Liver (tissue), 8 donors: ENCODE measurements at regions not wholly inside any gene's neighbourhood (a gene's known extent, or its start where the extent isn't known, plus 50 kb on each side); places are given as distances from the start of the nearest gene placed in this dataset.

Experiments
- DNase-seq: peaks from one replicate; pipeline ENCODE4 v3.0.0-alpha.2; 2017; ENCODE audit warnings: low spot score
- H3K27ac ChIP-seq, 2 donors: one replicate each; pipeline ENCODE4 v1.7.0; 2013; ENCODE audit warnings: inconsistent platforms in 2 of 2, low read length in 2 of 2, control low read depth in 1 of 2, low read depth in 1 of 2, mild to moderate bottlenecking in 1 of 2
- H3K27me3 ChIP-seq, 4 donors: one replicate each; pipeline versions ENCODE4 v1.6.1 to v1.7.0; 2013; ENCODE audit warnings: low read length in 3 of 4, inconsistent platforms in 1 of 4, mild to moderate bottlenecking in 1 of 4, moderate library complexity in 1 of 4; ENCODE audit not compliant: control insufficient read depth in 4 of 4, insufficient read depth in 4 of 4
- H3K36me3 ChIP-seq, 4 donors: one replicate each; pipeline versions ENCODE4 v1.6.1 to v1.7.0; 2013; ENCODE audit warnings: low read length in 3 of 4, mild to moderate bottlenecking in 3 of 4, low read depth in 1 of 4, moderate library complexity in 1 of 4; ENCODE audit not compliant: control insufficient read depth in 4 of 4, insufficient read depth in 3 of 4
- H3K4me1 ChIP-seq, 4 donors: one replicate each; pipeline versions ENCODE4 v1.6.1 to v1.7.0; 2013; ENCODE audit warnings: low read length in 3 of 4, mild to moderate bottlenecking in 3 of 4, moderate library complexity in 1 of 4; ENCODE audit not compliant: control insufficient read depth in 4 of 4, insufficient read depth in 4 of 4
- H3K4me3 ChIP-seq, 3 donors: one replicate each; pipeline versions ENCODE4 v1.6.1 to v1.7.0; 2013; ENCODE audit warnings: low read length in 3 of 3, control low read depth in 1 of 3, low read depth in 1 of 3, mild to moderate bottlenecking in 1 of 3
- H3K9ac ChIP-seq, 2 donors: one replicate each; pipeline ENCODE4 v1.7.0; 2013; ENCODE audit warnings: low read length in 2 of 2, mild to moderate bottlenecking in 2 of 2, moderate library complexity in 2 of 2, control low read depth in 1 of 2, low read depth in 1 of 2
- H3K9me3 ChIP-seq, 4 donors: one replicate each; pipeline versions ENCODE4 v1.6.1 to v1.7.0; 2013; ENCODE audit warnings: low read length in 3 of 4; ENCODE audit not compliant: control insufficient read depth in 4 of 4
- EGR1 ChIP-seq, 2 donors: IDR thresholded peaks; 2 replicates each; pipeline ENCODE4 v1.6.1; 2016 to 2018; ENCODE audit warnings: antibody characterized with exemption in 2 of 2, low read depth in 2 of 2
- FOXA1 ChIP-seq: IDR thresholded peaks from 2 replicates; pipeline ENCODE4 v1.6.1; 2016; ENCODE audit warnings: antibody characterized with exemption
- FOXA2 ChIP-seq: IDR thresholded peaks from 2 replicates; pipeline ENCODE4 v1.6.1; 2016; ENCODE audit warnings: antibody characterized with exemption
- GABPA ChIP-seq, 2 donors: IDR thresholded peaks in 1 of 2; conservative IDR thresholded peaks in 1 of 2; 2 replicates each; pipeline ENCODE4 v1.6.1; 2016; ENCODE audit warnings: antibody characterized with exemption in 2 of 2, mild to moderate bottlenecking in 1 of 2, moderate library complexity in 1 of 2
- HNF4A ChIP-seq, 2 donors: conservative IDR thresholded peaks; 2 replicates each; pipeline ENCODE4 v1.6.1; 2016; ENCODE audit warnings: antibody characterized with exemption in 2 of 2, mild to moderate bottlenecking in 2 of 2
- HNF4G ChIP-seq: IDR thresholded peaks from 2 replicates; pipeline ENCODE4 v1.6.1; 2016; ENCODE audit warnings: antibody characterized with exemption
- JUND ChIP-seq, 2 donors: IDR thresholded peaks; 2 replicates each; pipeline ENCODE4 v1.6.1; 2016; ENCODE audit warnings: antibody characterized with exemption in 2 of 2
- RAD21 ChIP-seq, 2 donors: IDR thresholded peaks; 2 replicates each; pipeline ENCODE4 v1.6.1; 2016; ENCODE audit warnings: antibody characterized with exemption in 2 of 2, mild to moderate bottlenecking in 2 of 2
- RXRA ChIP-seq, 2 donors: IDR thresholded peaks; 2 replicates each; pipeline ENCODE4 v1.6.1; 2017 to 2018; ENCODE audit warnings: antibody characterized with exemption in 2 of 2, mild to moderate bottlenecking in 1 of 2
- SP1 ChIP-seq: IDR thresholded peaks from 2 replicates; pipeline ENCODE4 v1.6.1; 2018; ENCODE audit warnings: antibody characterized with exemption, mild to moderate bottlenecking
- TAF1 ChIP-seq: conservative IDR thresholded peaks from 2 replicates; pipeline ENCODE4 v1.6.1; 2016; ENCODE audit warnings: antibody characterized with exemption, mild to moderate bottlenecking
- YY1 ChIP-seq: IDR thresholded peaks from 2 replicates; pipeline ENCODE4 v1.6.1; 2016; ENCODE audit warnings: antibody characterized with exemption, mild to moderate bottlenecking
- WGBS: extraction: QIAGEN DNeasy Blood & Tissue Kit; methylation state at CpG from one replicate; pipeline ENCODE4 v1.1.7; 2013; 5-methylcytosine and 5-hydroxymethylcytosine counted together
- TF ChIP-seq, protein P1 (sequence below): IDR thresholded peaks from 2 replicates; pipeline ENCODE4 v1.6.1; 2016; ENCODE audit warnings: antibody characterized with exemption
- TF ChIP-seq, protein P2 (sequence below): fragments of 150-350 bp; IDR thresholded peaks from 2 replicates; pipeline ENCODE4 v1.5.1; 2017; ENCODE audit warnings: improper control_type of control experiment, low read depth, low read length; ENCODE audit not compliant: missing input control
- TF ChIP-seq, protein P3 (sequence below): IDR thresholded peaks from 2 replicates; pipeline ENCODE4 v1.6.1; 2016; ENCODE audit warnings: antibody characterized with exemption
- TF ChIP-seq, protein P4 (sequence below): IDR thresholded peaks from 2 replicates; pipeline ENCODE4 v1.6.1; 2016; ENCODE audit warnings: antibody characterized with exemption, mild to moderate bottlenecking
- donor health status: healthy.
- donor health status: healthy.
- donor health status: healthy.
- donor health status: healthy.
- donor health status: healthy.

DNA sequence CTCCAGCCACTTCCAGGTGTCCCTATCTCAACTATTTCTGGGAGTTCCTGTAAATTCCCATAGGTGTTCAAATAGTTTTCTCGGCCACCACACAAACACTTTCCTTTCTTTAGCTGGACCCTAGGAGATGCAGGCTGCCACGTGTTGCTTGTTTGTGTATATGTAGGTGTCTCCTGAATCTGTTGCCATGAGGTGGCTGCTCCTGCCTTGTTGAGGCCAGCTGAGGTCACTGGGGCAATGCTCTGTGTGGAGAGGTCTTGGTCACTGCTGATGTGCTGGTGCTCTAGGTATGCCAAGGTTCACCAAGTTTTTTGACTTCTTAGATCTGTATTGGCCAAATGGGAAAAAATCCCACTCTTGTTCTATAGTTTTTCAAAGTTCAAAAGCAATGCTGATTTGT is 132.5 kb upstream of the CHD1 start:
- Histone ChIP-seq H3K4me3 (no peak overlapping the region), H3K4me1 (no peaks in the 10 kb centered on the region), H3K27ac (no peak overlapping the region), H3K27me3 (peaks cover 0 to 3% (median 0%) of the 10 kb centered on the region in 4 donors), H3K36me3 (no peaks in the 10 kb centered on the region), H3K9me3 (no peaks in the 10 kb centered on the region), H3K9ac (no peak overlapping the region)
- DNase-seq, result no peak
- 35% methylated on average over 2 of the region's 2 CpGs for WGBS
- no peak for TF ChIP-seq RXRA (IDR thresholded peaks at IDR 0.05)
- TF ChIP-seq EGR1 (IDR thresholded peaks at IDR 0.05; ENCODE audit: low read depth in 2 of 2), result no peak

DNA sequence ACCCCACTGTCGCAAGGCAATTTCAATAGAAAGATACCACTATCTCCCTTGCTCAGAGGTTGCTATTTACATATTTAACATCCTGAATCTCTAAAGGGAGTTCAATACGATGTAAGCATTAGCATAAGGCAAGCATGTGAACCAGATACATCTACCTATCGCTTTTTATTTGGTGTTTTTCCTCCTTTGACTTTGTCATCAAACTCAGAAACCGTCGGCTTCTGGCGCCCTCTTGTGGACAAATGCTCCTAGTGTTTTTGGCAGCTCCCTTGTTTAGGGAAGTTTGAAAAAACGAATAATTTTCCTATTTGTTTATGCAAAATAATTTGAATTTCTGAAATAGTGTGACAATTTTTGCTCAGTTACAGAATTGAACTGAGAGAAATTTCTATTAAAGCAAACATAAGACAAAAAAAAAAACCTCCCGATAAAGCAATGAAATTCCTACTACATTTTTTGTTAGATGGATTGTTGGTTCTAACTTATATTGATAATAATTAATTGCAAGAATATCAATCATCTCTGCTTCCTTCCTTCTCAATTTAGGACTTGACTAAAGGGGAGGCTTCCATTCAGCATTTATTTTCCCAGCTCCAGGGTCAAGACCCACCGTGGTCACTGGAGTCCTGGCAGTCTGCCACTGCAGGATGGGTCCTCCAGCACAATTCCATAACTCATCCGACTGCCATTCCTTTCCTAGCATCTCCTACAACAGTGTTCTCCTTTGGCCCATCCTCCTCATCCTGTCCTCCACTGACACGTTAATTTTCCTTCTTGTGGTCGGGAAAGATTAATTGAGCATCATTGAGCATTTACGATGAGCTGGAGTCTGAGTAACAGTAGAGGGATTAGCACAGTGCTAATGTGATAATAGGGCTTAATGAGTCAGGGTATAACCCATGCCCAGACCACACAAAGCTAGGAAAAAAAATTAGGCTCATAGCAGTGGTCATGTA is 131.8 kb upstream of the CHD1 start:
- WGBS, result 30% methylated on average over 13 of the region's 13 CpGs
- Histone ChIP-seq H3K4me1 (no peaks in the 10 kb centered on the region), H3K4me3 (no peak overlapping the region), H3K27me3 (peaks cover 0 to 3% (median 0%) of the 10 kb centered on the region in 4 donors), H3K9ac (no peak overlapping the region), H3K36me3 (no peaks in the 10 kb centered on the region), H3K27ac (no peak overlapping the region), H3K9me3 (no peaks in the 10 kb centered on the region)
- DNase-seq, result peak; percentile 78
- TF ChIP-seq, protein P1, sequence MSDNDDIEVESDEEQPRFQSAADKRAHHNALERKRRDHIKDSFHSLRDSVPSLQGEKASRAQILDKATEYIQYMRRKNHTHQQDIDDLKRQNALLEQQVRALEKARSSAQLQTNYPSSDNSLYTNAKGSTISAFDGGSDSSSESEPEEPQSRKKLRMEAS, result no peak
- TF ChIP-seq, protein P2, sequence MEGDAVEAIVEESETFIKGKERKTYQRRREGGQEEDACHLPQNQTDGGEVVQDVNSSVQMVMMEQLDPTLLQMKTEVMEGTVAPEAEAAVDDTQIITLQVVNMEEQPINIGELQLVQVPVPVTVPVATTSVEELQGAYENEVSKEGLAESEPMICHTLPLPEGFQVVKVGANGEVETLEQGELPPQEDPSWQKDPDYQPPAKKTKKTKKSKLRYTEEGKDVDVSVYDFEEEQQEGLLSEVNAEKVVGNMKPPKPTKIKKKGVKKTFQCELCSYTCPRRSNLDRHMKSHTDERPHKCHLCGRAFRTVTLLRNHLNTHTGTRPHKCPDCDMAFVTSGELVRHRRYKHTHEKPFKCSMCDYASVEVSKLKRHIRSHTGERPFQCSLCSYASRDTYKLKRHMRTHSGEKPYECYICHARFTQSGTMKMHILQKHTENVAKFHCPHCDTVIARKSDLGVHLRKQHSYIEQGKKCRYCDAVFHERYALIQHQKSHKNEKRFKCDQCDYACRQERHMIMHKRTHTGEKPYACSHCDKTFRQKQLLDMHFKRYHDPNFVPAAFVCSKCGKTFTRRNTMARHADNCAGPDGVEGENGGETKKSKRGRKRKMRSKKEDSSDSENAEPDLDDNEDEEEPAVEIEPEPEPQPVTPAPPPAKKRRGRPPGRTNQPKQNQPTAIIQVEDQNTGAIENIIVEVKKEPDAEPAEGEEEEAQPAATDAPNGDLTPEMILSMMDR, result peak; percentile 91
- no peak for TF ChIP-seq HNF4G
- TF ChIP-seq RAD21 (IDR thresholded peaks at IDR 0.05), result peak; percentile 91 to 92

DNA sequence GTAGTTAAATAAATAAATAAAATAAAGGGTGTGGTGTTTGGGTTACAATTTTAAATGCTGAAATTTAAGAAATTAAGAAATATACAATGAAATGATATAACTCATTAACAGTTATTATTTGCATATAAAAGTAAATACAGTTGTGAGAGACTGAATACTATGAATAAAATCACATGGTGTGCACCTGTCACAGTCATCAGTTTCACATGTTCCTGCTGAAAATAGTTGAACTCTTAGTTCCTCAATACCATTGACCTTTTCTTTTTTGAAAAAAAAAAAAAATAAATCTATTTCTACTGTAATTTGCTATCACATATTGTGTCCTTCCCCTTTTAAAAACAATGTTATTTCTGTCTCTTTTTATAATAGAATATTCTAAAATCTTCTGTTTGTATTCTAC is 130.9 kb upstream of the CHD1 start:
- no peak overlapping the region for H3K9ac ChIP-seq
- H3K4me3 ChIP-seq, result no peak overlapping the region
- H3K27ac ChIP-seq, result no peak overlapping the region
- DNase-seq, result no peak
- TF ChIP-seq FOXA2 (no peak), FOXA1 (no peak), TAF1 (no peak), RXRA (IDR thresholded peaks at IDR 0.05) (no peak), GABPA (IDR thresholded peaks at IDR 0.05 in 1 of 2, conservative IDR thresholded peaks at IDR 0.05 in 1 of 2) (no peak), SP1 (no peak), EGR1 (IDR thresholded peaks at IDR 0.05; ENCODE audit: low read depth in 2 of 2) (no peak), YY1 (no peak), JUND (IDR thresholded peaks at IDR 0.05) (no peak), HNF4A (conservative IDR thresholded peaks at IDR 0.05) (no peak)
- TF ChIP-seq, protein P3, sequence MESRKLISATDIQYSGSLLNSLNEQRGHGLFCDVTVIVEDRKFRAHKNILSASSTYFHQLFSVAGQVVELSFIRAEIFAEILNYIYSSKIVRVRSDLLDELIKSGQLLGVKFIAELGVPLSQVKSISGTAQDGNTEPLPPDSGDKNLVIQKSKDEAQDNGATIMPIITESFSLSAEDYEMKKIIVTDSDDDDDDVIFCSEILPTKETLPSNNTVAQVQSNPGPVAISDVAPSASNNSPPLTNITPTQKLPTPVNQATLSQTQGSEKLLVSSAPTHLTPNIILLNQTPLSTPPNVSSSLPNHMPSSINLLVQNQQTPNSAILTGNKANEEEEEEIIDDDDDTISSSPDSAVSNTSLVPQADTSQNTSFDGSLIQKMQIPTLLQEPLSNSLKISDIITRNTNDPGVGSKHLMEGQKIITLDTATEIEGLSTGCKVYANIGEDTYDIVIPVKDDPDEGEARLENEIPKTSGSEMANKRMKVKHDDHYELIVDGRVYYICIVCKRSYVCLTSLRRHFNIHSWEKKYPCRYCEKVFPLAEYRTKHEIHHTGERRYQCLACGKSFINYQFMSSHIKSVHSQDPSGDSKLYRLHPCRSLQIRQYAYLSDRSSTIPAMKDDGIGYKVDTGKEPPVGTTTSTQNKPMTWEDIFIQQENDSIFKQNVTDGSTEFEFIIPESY, result no peak
- TF ChIP-seq, protein P4, sequence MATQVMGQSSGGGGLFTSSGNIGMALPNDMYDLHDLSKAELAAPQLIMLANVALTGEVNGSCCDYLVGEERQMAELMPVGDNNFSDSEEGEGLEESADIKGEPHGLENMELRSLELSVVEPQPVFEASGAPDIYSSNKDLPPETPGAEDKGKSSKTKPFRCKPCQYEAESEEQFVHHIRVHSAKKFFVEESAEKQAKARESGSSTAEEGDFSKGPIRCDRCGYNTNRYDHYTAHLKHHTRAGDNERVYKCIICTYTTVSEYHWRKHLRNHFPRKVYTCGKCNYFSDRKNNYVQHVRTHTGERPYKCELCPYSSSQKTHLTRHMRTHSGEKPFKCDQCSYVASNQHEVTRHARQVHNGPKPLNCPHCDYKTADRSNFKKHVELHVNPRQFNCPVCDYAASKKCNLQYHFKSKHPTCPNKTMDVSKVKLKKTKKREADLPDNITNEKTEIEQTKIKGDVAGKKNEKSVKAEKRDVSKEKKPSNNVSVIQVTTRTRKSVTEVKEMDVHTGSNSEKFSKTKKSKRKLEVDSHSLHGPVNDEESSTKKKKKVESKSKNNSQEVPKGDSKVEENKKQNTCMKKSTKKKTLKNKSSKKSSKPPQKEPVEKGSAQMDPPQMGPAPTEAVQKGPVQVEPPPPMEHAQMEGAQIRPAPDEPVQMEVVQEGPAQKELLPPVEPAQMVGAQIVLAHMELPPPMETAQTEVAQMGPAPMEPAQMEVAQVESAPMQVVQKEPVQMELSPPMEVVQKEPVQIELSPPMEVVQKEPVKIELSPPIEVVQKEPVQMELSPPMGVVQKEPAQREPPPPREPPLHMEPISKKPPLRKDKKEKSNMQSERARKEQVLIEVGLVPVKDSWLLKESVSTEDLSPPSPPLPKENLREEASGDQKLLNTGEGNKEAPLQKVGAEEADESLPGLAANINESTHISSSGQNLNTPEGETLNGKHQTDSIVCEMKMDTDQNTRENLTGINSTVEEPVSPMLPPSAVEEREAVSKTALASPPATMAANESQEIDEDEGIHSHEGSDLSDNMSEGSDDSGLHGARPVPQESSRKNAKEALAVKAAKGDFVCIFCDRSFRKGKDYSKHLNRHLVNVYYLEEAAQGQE, result no peak
- TF ChIP-seq, protein P2, result no peak
- no peaks in the 10 kb centered on the region for H3K4me1 ChIP-seq
- H3K36me3 ChIP-seq, result no peaks in the 10 kb centered on the region
- no peaks in the 10 kb centered on the region for H3K9me3 ChIP-seq
- H3K27me3 ChIP-seq, result peaks cover 0 to 3% (median 0%) of the 10 kb centered on the region in 4 donors
